Thyroid gland (tissue), 4 donors: ENCODE measurements at regions not wholly inside any gene's neighbourhood (a gene's known extent, or its start where the extent isn't known, plus 50 kb on each side); places are given as distances from the start of the nearest gene placed in this dataset.

Experiments used
- CTCF ChIP-seq, 6 experiments: fragments of 200-600 bp in 3 of 6; fragments of 450-650 bp in 3 of 6; sonication (generic) in 3 of 6; IDR thresholded peaks; one replicate each; pipeline ENCODE4 v1.5.1; 2016 to 2019; ENCODE audit warnings: antibody characterized with exemption in 6 of 6, mild to moderate bottlenecking in 2 of 6, inconsistent platforms in 1 of 6, moderate library complexity in 1 of 6
- POLR2A ChIP-seq, 2 donors: fragments of 450-650 bp; IDR thresholded peaks; one replicate each; pipeline ENCODE4 v1.6.1; 2017; ENCODE audit warnings: antibody characterized with exemption in 2 of 2, mild to moderate bottlenecking in 2 of 2, moderate library complexity in 1 of 2

- TF ChIP-seq CTCF (IDR thresholded peaks at IDR 0.05): no peak
- TF ChIP-seq POLR2A (IDR thresholded peaks at IDR 0.05): no peak
These were observed 278.3 kb downstream of the UQCRFS1 start for GRCh38 chr19:28934631-28935030.
